Common myeloid progenitor, CD34-positive (primary cell): ENCODE measurements at regions not wholly inside any gene's neighbourhood (a gene's known extent, or its start where the extent isn't known, plus 50 kb on each side); places are given as distances from the start of the nearest gene placed in this dataset.

ENCODE experiments used
- CTCF ChIA-PET: fragments of 350-600 bp; sonication (Branson Sonifier 250); formaldehyde crosslinking; loops from one replicate; lab custom pipeline; 2021; ENCODE audit warnings: antibody characterized with exemption; lab: Charles Lee
- POLR2A ChIA-PET: fragments of 350-600 bp; sonication (Branson Sonifier 250); formaldehyde crosslinking; loops from one replicate; lab custom pipeline; 2021; ENCODE audit warnings: antibody characterized with exemption; lab: Charles Lee
- DNase-seq, 3 donors: peaks; one replicate each; pipeline versions ENCODE4 v3.0.0 to v3.0.0-alpha.2; 2013
- H3K27ac ChIP-seq, 2 experiments: 1 replicate in 1 of 2; 2 replicates in 1 of 2; pipeline ENCODE4 v1.7.0; 2013; ENCODE audit warnings: inconsistent platforms in 2 of 2, low read length in 2 of 2, mild to moderate bottlenecking in 2 of 2, low read depth in 1 of 2, moderate library complexity in 1 of 2; ENCODE audit not compliant: severe bottlenecking in 2 of 2, insufficient read depth in 1 of 2, poor library complexity in 1 of 2
- H3K27me3 ChIP-seq, 5 experiments: replicated peaks in 2 of 5; 1 replicate in 3 of 5; 2 replicates in 2 of 5; pipeline versions ENCODE4 v1.6.1 to v1.7.0; 2013; ENCODE audit warnings: low read length in 4 of 5, mild to moderate bottlenecking in 2 of 5, moderate library complexity in 2 of 5, inconsistent platforms in 1 of 5; ENCODE audit not compliant: insufficient read depth in 5 of 5, control insufficient read depth in 4 of 5
- H3K36me3 ChIP-seq, 4 experiments: 1 replicate in 2 of 4; 2 replicates in 2 of 4; pipeline versions ENCODE4 v1.6.1 to v1.7.0; 2013; ENCODE audit warnings: low read length in 3 of 4, control low read depth in 1 of 4, mild to moderate bottlenecking in 1 of 4; ENCODE audit not compliant: control insufficient read depth in 4 of 4, insufficient read depth in 4 of 4
- H3K4me1 ChIP-seq, 4 experiments: 1 replicate in 3 of 4; 2 replicates in 1 of 4; pipeline versions ENCODE4 v1.6.1 to v1.7.1; 2013; ENCODE audit warnings: low read length in 3 of 4, mild to moderate bottlenecking in 3 of 4, control low read depth in 1 of 4, inconsistent platforms in 1 of 4, moderate library complexity in 1 of 4; ENCODE audit not compliant: control insufficient read depth in 4 of 4, insufficient read depth in 4 of 4; ENCODE audit errors: control extremely low read depth in 1 of 4
- H3K4me3 ChIP-seq, 7 experiments: 1 replicate in 4 of 7; 2 replicates in 3 of 7; pipeline versions ENCODE4 v1.5.1 to v1.7.0; 2013; ENCODE audit warnings: mild to moderate bottlenecking in 7 of 7, low read length in 6 of 7, moderate library complexity in 6 of 7, inconsistent platforms in 2 of 7, low read depth in 2 of 7, control low read depth in 1 of 7; ENCODE audit not compliant: insufficient read depth in 4 of 7, control insufficient read depth in 1 of 7; ENCODE audit errors: extremely low read depth in 1 of 7
- H3K9me3 ChIP-seq, 5 experiments: 1 replicate in 4 of 5; 2 replicates in 1 of 5; pipeline versions ENCODE4 v1.6.1 to v1.7.1; 2013; ENCODE audit warnings: low read length in 4 of 5, mild to moderate bottlenecking in 2 of 5, inconsistent platforms in 1 of 5, low read depth in 1 of 5, moderate library complexity in 1 of 5; ENCODE audit not compliant: control insufficient read depth in 4 of 5, insufficient read depth in 2 of 5; ENCODE audit errors: control extremely low read depth in 1 of 5
- WGBS: methylation state at CpG from one replicate; pipeline ENCODE4 v1.1.5; 2013; ENCODE audit not compliant: insufficient coverage; 5-methylcytosine and 5-hydroxymethylcytosine counted together

GRCh38 chr22:49476176-49476575, 351.5 kb downstream of the BRD1 start:
- no peaks in the 10 kb centered on the region for H3K9me3 ChIP-seq
- H3K27ac ChIP-seq = no peak overlapping the region
- no peak overlapping the region for H3K4me3 ChIP-seq
- H3K27me3 ChIP-seq = peaks cover 0 to 11% (median under 1%) of the 10 kb centered on the region in 5 experiments
- 96% methylated on average over 4 of the region's 5 CpGs for WGBS
- CTCF ChIA-PET = no interaction called here
- H3K36me3 ChIP-seq = peaks cover 0 to 2% (median 0%) of the 10 kb centered on the region in 4 experiments
- POLR2A ChIA-PET = no interaction called here
- H3K4me1 ChIP-seq = no peaks in the 10 kb centered on the region
- no peak for DNase-seq

- H3K27ac ChIP-seq = no peak overlapping the region
- 95% methylated on average over 4 of the region's 5 CpGs for WGBS
- ChIA-PET CTCF (no interaction called here), POLR2A (no interaction called here)
- H3K4me1 ChIP-seq = no peaks in the 10 kb centered on the region
- H3K4me3 ChIP-seq = no peak overlapping the region
- H3K36me3 ChIP-seq = peaks cover 0 to 2% (median 0%) of the 10 kb centered on the region in 4 experiments
- no peak for DNase-seq
- H3K9me3 ChIP-seq = no peaks in the 10 kb centered on the region
- H3K27me3 ChIP-seq = peaks cover 0 to 3% (median 0%) of the 10 kb centered on the region in 5 experiments
Observed at GRCh38 chr22:49475253-49475652, 352.4 kb downstream of the BRD1 start.

- 80% methylated on average over 8 of the region's 11 CpGs for WGBS
- no peaks in the 10 kb centered on the region for H3K9me3 ChIP-seq
- no peak overlapping the region for H3K27ac ChIP-seq
- H3K4me1 ChIP-seq = no peaks in the 10 kb centered on the region
- H3K4me3 ChIP-seq = no peak overlapping the region
- H3K27me3 ChIP-seq = peaks cover 0 to 5% (median 0%) of the 10 kb centered on the region in 5 experiments
- peaks cover 0 to 2% (median 0%) of the 10 kb centered on the region in 4 experiments for H3K36me3 ChIP-seq
- DNase-seq = no peak
- ChIA-PET CTCF (no interaction called here), POLR2A (no interaction called here)
Observed at GRCh38 chr22:49473286-49473685, 354.4 kb downstream of the BRD1 start.

GRCh38 chr22:49470741-49471503, 356.8 kb downstream of the BRD1 start:
- no peak overlapping the region for H3K4me3 ChIP-seq
- POLR2A ChIA-PET = no interaction called here
- WGBS = 100% methylated on average over 3 of the region's 15 CpGs
- no peaks in the 10 kb centered on the region for H3K9me3 ChIP-seq
- H3K4me1 ChIP-seq = no peaks in the 10 kb centered on the region
- H3K36me3 ChIP-seq = peaks cover 0 to 2% (median 0%) of the 10 kb centered on the region in 4 experiments
- peaks cover 0 to 6% (median 0%) of the 10 kb centered on the region in 5 experiments for H3K27me3 ChIP-seq
- DNase-seq = no peak
- H3K27ac ChIP-seq = no peak overlapping the region
- CTCF ChIA-PET = no interaction called here

GRCh38 chr22:49469896-49470740, 357.6 kb downstream of the BRD1 start:
- Histone ChIP-seq H3K4me3 (no peak overlapping the region), H3K27me3 (peaks cover 0 to 6% (median 0%) of the 10 kb centered on the region in 5 experiments), H3K36me3 (peaks cover 0 to 2% (median 0%) of the 10 kb centered on the region in 4 experiments), H3K4me1 (no peaks in the 10 kb centered on the region), H3K9me3 (no peaks in the 10 kb centered on the region), H3K27ac (no peak overlapping the region)
- ChIA-PET POLR2A (no interaction called here), CTCF (no interaction called here)
- WGBS = 98% methylated on average over 29 of the region's 33 CpGs
- DNase-seq = no peak

GRCh38 chr22:49468487-49469198, 359.0 kb downstream of the BRD1 start:
- Histone ChIP-seq H3K4me1 (peaks cover 0 to 3% (median 0%) of the 10 kb centered on the region in 4 experiments), H3K9me3 (no peaks in the 10 kb centered on the region), H3K27ac (no peak overlapping the region), H3K27me3 (peaks cover 0 to 6% (median 0%) of the 10 kb centered on the region in 5 experiments), H3K36me3 (peaks cover 0 to 2% (median 0%) of the 10 kb centered on the region in 4 experiments), H3K4me3 (no peak overlapping the region)
- ChIA-PET CTCF (no interaction called here), POLR2A (no interaction called here)
- 79% methylated on average over 7 of the region's 11 CpGs for WGBS
- no peak for DNase-seq
